Duodenal mucosa (tissue), 2 donors: ENCODE measurements at regions not wholly inside any gene's neighbourhood (a gene's known extent, or its start where the extent isn't known, plus 50 kb on each side); places are given as distances from the start of the nearest gene placed in this dataset.

Experiments used
- H3K27ac ChIP-seq: one replicate; pipeline ENCODE4 v1.7.0; 2013; ENCODE audit warnings: low read depth, low read length
- H3K27me3 ChIP-seq, 2 donors: one replicate each; pipeline ENCODE4 v1.7.0; 2013; ENCODE audit warnings: low read length in 2 of 2, control low read depth in 1 of 2; ENCODE audit not compliant: insufficient read depth in 2 of 2, control insufficient read depth in 1 of 2
- H3K36me3 ChIP-seq, 2 donors: one replicate each; pipeline ENCODE4 v1.7.0; 2013; ENCODE audit warnings: low read length in 2 of 2, control low read depth in 1 of 2; ENCODE audit not compliant: insufficient read depth in 2 of 2, control insufficient read depth in 1 of 2
- H3K4me1 ChIP-seq, 2 donors: one replicate each; pipeline ENCODE4 v1.7.0; 2013; ENCODE audit warnings: low read length in 2 of 2, control low read depth in 1 of 2; ENCODE audit not compliant: insufficient read depth in 2 of 2, control insufficient read depth in 1 of 2
- H3K4me3 ChIP-seq, 2 donors: one replicate each; pipeline ENCODE4 v1.7.0; 2013; ENCODE audit warnings: low read length in 2 of 2, low read depth in 1 of 2
- H3K9ac ChIP-seq, 2 donors: one replicate each; pipeline ENCODE4 v1.7.0; 2013; ENCODE audit warnings: low read length in 2 of 2, low read depth in 1 of 2
- H3K9me3 ChIP-seq, 2 donors: one replicate each; pipeline ENCODE4 v1.7.0; 2013; ENCODE audit warnings: low read length in 2 of 2, control low read depth in 1 of 2; ENCODE audit not compliant: control insufficient read depth in 1 of 2

DNA sequence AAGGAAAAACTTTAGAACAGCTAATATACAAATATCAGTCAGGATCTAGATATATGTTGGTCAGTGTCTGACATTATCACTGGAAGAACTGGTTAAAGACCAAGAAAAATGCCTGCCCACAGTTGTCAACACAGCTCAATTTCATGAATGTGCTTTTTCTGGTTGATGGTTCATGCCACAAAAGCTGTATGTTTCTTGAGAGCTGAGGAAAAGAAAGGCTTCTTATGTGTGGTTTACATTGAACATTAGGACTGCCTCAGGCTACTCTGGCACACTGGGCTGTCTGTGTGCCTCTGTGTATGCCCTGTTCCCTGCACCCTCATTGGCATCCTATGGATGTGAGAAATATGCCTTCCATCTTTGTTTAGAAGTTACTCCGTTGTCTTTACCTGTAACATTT, 218.8 kb upstream of the RGS6 start:
- Histone ChIP-seq H3K4me3 (no peak overlapping the region), H3K4me1 (no peaks in the 10 kb centered on the region), H3K27me3 (no peaks in the 10 kb centered on the region), H3K27ac (no peak overlapping the region), H3K36me3 (peaks cover 15 to 18% of the 10 kb centered on the region in 2 donors), H3K9ac (no peak overlapping the region), H3K9me3 (no peaks in the 10 kb centered on the region)

DNA sequence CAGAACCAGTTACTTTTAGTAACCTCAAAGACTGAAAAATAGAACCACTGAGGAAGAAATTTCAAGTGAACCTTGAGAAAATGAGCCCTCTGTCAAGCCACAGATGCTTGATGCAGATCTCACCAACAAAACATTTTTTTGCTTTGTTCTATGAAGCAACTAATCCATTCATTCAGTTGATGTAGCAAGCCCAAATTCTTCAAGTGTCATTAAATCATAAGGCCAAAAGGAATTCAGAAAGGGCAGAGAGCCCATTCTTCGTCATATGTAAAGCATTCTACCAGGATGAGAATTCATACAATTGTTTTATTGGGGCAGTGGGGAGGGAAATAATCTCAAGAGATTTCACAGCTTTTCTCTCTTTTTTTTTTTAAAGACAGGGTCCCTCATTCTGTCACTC, 218.0 kb upstream of the RGS6 start:
- Histone ChIP-seq H3K4me3 (no peak overlapping the region), H3K9me3 (no peaks in the 10 kb centered on the region), H3K27ac (no peak overlapping the region), H3K4me1 (no peaks in the 10 kb centered on the region), H3K27me3 (no peaks in the 10 kb centered on the region), H3K9ac (no peak overlapping the region), H3K36me3 (peaks cover 14 to 15% of the 10 kb centered on the region in 2 donors)

DNA sequence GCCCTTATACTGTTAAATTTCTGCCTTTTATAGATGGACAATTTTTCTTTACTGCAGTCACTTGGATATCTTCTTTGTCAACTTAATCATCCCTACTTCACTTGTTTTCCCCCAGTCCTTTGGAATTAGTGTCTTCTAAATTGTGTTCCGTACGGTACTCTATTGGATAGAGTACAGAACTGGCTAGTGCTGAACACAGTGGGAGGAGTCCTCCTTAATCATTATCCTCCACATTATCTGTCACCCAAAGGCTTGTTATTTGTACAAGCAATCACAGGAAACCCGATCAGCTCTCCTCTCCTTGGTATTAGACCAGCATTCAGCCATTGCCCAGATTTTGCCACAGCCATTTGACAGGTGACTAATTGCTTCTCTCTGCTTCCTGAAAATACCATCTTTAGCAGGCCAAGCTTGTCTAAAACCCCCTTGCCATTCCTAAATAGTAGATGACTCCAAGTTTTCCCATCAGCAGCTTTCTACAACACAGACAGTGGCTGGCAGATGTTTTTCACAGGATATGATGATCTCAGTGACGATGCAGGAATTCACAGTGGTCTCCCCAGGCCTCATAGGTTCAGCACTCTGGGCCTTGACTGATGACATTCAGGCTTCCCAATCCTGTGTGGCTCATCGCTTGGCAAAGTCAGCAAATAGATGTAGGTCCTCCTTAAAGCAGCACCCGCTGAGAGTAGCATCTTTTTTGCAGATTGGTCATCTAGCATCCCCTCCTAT, 216.0 kb upstream of the RGS6 start:
- Histone ChIP-seq H3K27ac (no peak overlapping the region), H3K27me3 (no peaks in the 10 kb centered on the region), H3K36me3 (peaks cover 4 to 6% of the 10 kb centered on the region in 2 donors), H3K9me3 (no peaks in the 10 kb centered on the region), H3K4me3 (no peak overlapping the region), H3K9ac (no peak overlapping the region), H3K4me1 (no peaks in the 10 kb centered on the region)

DNA sequence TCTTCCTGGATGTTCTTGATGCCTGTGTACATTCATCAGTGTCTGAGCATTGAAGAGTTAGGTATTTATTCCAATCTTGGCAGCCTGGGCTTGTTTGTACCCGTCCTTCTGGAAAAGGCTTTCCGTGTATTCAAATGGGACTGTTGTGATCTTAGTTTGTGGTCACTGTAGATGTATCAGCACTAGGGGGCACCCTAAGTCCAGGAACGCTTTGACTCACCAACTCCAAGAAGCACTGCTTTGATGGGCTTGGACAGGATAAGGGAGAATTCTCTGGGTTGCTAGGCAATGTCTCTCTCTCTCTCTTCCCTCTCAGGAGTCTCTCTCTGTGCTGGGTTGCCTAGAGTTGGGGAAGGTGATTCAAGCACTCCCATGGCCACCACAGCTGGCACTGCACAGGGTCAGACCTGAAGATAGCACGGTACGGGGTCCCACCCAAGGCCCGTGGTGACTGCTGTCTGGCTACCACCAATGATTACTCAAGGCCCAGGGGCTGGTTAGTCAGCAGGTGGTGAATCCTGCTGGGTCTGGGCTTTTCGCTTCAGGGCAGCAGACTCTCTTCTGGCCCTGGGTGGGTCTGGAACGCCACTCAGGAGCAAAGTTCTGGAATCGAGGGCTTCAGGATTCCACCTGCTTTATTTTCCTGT, 211.1 kb upstream of the RGS6 start:
- no peak overlapping the region for H3K27ac ChIP-seq
- H3K27me3 ChIP-seq = no peaks in the 10 kb centered on the region
- H3K9me3 ChIP-seq = no peaks in the 10 kb centered on the region
- no peak overlapping the region for H3K4me3 ChIP-seq
- peaks cover 6 to 17% of the 10 kb centered on the region in 2 donors for H3K36me3 ChIP-seq
- H3K9ac ChIP-seq = no peak overlapping the region
- no peaks in the 10 kb centered on the region for H3K4me1 ChIP-seq

- Histone ChIP-seq H3K27ac (no peak overlapping the region), H3K27me3 (no peaks in the 10 kb centered on the region)
These were observed 210.4 kb upstream of the RGS6 start for GRCh38 chr14:71721791-71722190.

DNA sequence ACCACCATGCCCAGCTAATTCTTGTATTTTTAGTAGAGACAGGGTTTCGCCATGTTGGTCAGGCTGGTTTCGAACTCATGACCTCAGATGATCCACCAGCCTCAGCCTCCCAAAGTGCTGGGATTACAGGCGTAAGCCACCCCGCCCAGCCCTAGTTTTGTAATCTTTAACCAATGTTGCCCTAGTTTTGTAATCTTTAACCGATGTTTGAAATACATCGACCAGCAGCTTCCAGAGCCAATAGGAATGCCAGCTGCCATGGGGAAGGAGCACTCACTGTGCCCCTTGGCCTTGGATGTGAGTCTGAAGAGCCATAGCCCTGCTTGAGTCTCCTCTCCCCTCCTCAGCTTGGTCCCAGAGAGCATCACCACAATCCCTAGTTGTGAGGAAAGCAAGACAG, 209.3 kb upstream of the RGS6 start:
- Histone ChIP-seq H3K4me3 (no peak overlapping the region), H3K4me1 (no peaks in the 10 kb centered on the region), H3K9me3 (no peaks in the 10 kb centered on the region), H3K9ac (no peak overlapping the region), H3K27me3 (no peaks in the 10 kb centered on the region), H3K36me3 (peaks cover 6 to 31% of the 10 kb centered on the region in 2 donors), H3K27ac (no peak overlapping the region)

More at GRCh38 chr14:71721791-71722190, 210.4 kb upstream of the RGS6 start:
- Histone ChIP-seq H3K36me3 (peaks cover 6 to 21% of the 10 kb centered on the region in 2 donors), H3K4me1 (no peaks in the 10 kb centered on the region), H3K9me3 (no peaks in the 10 kb centered on the region), H3K9ac (no peak overlapping the region), H3K4me3 (no peak overlapping the region)

DNA sequence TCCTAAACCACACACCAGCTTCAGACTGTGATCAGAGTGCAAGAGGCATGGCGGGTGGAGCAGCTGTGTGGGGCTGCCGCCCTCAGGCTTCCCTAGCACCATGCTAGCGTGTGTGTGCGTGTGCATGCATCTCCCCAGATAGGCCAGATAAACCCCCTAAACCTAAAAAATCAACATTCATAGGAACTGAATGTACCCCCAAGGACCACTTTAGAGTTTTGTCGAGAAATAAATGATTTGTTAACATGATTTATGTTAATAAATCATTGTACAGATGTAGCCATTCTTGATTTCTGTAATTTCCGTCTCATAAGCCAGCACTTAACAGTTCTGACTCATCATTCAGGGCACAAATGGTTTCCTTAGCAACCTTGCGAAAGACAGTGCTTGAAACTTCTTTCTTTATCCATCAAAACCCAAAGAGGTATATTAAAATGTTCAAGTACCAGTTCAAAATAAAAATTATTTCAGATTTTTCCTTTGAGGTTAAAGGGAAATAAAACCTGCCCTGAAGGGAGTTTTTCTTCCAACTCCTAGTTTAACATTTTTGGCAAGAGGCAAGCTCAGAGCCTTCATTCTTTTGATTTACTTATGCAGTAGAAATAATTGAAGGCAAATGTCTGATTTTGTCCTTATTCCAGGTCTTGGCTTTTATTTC, 206.2 kb upstream of the RGS6 start:
- H3K27me3 ChIP-seq = no peaks in the 10 kb centered on the region
- H3K27ac ChIP-seq = no peak overlapping the region
- H3K9me3 ChIP-seq = no peaks in the 10 kb centered on the region
- H3K9ac ChIP-seq = no peak overlapping the region
- H3K36me3 ChIP-seq = peaks cover 17 to 55% of the 10 kb centered on the region in 2 donors
- H3K4me1 ChIP-seq = no peaks in the 10 kb centered on the region
- no peak overlapping the region for H3K4me3 ChIP-seq

DNA sequence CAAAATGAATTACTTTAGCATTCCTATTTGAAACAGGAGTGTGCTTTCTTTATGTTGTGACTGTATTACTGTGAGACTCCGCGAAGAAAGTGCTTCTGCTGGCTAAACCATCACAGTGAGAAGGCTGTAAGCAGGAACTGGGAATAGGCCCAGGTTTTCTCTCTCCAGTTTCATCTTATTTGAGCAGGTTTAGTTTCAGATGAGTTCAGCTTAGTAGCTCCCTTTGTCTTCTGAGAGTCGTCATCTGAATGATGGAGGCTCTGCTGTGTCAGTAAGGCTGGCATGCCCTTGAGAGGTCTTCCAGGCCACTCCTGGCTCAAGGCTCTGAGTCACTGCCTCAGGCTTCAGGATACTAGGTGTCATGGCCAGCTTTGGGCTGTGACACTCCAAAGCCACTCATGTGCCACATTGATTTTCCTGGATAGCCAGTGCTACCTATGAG, 205.6 kb upstream of the RGS6 start:
- Histone ChIP-seq H3K36me3 (peaks cover 18 to 61% of the 10 kb centered on the region in 2 donors), H3K4me1 (no peaks in the 10 kb centered on the region), H3K27me3 (no peaks in the 10 kb centered on the region), H3K9me3 (no peaks in the 10 kb centered on the region), H3K27ac (no peak overlapping the region), H3K9ac (no peak overlapping the region), H3K4me3 (no peak overlapping the region)

DNA sequence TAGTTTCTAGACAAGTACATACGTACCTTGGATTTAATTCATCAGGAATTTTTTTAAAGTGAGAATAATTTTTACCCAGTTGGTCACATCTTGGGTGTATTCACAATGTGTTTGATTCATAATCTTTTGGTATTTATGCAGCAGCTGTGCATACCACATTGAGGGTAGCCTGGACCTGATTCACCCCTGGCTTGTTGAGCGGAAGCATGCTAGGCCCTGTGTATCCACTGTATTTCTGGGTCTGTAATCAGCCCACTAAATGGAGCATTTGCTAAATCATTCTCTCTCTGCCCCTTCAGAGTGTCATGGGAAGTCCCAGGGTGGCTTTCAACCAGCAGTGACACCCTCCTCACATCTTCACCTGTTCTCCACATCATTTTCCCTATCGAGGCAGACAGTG, 203.8 kb upstream of the RGS6 start:
- Histone ChIP-seq H3K36me3 (peaks cover 31 to 75% of the 10 kb centered on the region in 2 donors), H3K27ac (no peak overlapping the region), H3K27me3 (no peaks in the 10 kb centered on the region), H3K9ac (no peak overlapping the region), H3K9me3 (no peaks in the 10 kb centered on the region), H3K4me3 (no peak overlapping the region), H3K4me1 (no peaks in the 10 kb centered on the region)

DNA sequence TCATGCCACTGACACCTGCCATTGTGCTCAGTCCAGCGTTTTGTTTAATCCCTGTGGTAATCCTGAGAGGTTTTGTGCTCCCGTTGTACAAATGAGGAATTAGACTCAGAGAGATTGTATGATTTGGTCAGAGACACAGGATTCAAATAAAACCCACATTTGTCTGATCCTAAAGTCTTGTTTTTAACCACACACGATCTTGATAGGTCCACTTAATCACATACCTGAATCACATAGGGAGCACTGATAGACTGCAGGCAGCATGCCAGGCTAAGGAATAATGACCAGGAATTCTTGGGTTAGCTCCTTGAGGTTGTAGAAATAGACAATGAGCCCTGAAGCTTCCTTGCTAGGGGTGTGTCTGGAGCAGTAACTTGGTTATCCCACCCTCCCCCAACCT, 202.6 kb upstream of the RGS6 start:
- Histone ChIP-seq H3K36me3 (peaks cover 38 to 81% of the 10 kb centered on the region in 2 donors), H3K4me1 (no peaks in the 10 kb centered on the region)

More for the DNA sequence above, 202.6 kb upstream of the RGS6 start:
- Histone ChIP-seq H3K27ac (no peak overlapping the region), H3K9ac (no peak overlapping the region), H3K4me3 (no peak overlapping the region), H3K9me3 (no peaks in the 10 kb centered on the region), H3K27me3 (no peaks in the 10 kb centered on the region)
